ENCODE measurements at regions not wholly inside any gene's neighbourhood (a gene's known extent, or its start where the extent isn't known, plus 50 kb on each side); places are given as distances from the start of the nearest gene placed in this dataset.

DNA sequence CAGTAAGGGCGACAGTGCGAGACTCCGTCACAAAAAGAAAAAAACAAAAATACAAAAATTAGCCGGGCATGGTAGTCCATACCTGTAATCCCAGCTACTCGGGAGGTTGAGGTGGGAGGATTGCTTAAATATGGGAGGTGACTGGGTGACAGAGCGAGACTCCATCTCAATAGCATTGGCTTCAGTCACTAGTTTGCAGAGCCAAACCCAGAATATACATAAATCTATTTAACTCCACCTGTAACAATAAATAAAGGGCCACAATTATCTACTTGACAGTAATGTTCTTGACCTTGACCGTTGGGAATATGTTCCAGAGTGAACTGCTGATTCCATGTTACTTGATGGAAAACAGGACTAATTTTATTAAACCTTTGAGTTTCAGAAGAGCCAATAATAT is 198.9 kb upstream of the MDGA2 start:
- no peak for TF ChIP-seq CTCF (IDR thresholded peaks at IDR 0.05)
- no peak for TF ChIP-seq ZFX (IDR thresholded peaks at IDR 0.05; ENCODE audit: borderline replicate concordance)

Data from 22Rv1 (cell line).